ENCODE measurements at regions not wholly inside any gene's neighbourhood (a gene's known extent, or its start where the extent isn't known, plus 50 kb on each side); places are given as distances from the start of the nearest gene placed in this dataset.

DNA sequence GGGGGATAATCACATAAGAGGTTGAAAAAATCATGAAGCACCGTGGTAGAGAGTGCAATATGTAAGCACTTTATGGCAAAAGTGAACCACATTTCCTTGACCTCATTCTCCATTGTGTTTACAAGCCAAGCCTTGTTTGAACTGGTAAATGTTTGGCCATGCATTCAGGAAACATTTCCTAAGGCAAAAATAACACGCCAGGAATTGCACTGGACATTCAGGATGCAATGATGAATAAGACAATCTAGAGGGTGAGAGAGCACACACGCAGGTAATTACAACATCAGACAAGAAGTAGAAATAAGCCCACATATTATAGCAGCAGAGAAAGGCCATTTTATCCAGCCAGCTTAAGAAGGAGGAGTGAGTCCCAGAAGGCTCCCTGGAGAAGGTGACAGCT is 218.0 kb upstream of the OSR1 start:
- TF ChIP-seq, protein P1, sequence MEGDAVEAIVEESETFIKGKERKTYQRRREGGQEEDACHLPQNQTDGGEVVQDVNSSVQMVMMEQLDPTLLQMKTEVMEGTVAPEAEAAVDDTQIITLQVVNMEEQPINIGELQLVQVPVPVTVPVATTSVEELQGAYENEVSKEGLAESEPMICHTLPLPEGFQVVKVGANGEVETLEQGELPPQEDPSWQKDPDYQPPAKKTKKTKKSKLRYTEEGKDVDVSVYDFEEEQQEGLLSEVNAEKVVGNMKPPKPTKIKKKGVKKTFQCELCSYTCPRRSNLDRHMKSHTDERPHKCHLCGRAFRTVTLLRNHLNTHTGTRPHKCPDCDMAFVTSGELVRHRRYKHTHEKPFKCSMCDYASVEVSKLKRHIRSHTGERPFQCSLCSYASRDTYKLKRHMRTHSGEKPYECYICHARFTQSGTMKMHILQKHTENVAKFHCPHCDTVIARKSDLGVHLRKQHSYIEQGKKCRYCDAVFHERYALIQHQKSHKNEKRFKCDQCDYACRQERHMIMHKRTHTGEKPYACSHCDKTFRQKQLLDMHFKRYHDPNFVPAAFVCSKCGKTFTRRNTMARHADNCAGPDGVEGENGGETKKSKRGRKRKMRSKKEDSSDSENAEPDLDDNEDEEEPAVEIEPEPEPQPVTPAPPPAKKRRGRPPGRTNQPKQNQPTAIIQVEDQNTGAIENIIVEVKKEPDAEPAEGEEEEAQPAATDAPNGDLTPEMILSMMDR (IDR thresholded peaks at IDR 0.05) = no peak
- no peak for TF ChIP-seq EP300 (IDR thresholded peaks at IDR 0.05)
